ENCODE measurements at regions not wholly inside any gene's neighbourhood (a gene's known extent, or its start where the extent isn't known, plus 50 kb on each side); places are given as distances from the start of the nearest gene placed in this dataset.

GRCh38 chrX:18017411-18017810 lies 156.3 kb upstream of the RAI2 start:
- H3K9me3 ChIP-seq (replicated peaks; ENCODE audit: control insufficient read depth, insufficient read depth, low read depth, low read length), result no peaks in the 10 kb centered on the region
- POLR2A ChIA-PET, result interaction anchor here (0.7 kb wide), 1 partner anchor 286 kb away, joined by 3 read pairs; no protein-coding TSS in a partner anchor
- CTCF ChIA-PET (ENCODE audit: low intra/inter-chr PET ratio), result no interaction called here

DNA sequence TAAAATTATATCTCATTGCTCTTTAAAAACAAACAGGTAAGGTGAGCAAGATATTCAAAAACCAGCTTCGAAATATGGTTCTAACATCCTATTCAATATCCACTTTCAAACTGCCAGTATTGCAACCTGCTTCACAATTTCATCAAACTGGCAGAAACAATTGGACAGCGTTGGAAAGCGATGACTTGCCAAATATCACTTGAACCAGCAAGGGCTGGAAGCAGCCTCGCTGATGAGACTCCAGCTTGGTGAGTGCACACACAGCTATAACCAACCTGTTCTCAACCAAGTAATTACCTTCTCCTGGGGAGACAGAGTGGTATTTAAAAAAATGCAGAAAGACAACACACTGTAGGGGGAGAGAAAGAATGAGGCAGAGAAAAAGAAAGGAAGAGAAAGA lies 155.8 kb upstream of the RAI2 start:
- BruUV-seq (replicated peaks), result no TSS peak
- ATAC-seq, result no peak
- Histone ChIP-seq H3K4me2 (ENCODE audit: insufficient read depth, low read length) (no peak overlapping the region), H3K36me3 (ENCODE audit: control insufficient read depth, insufficient read depth, low read length) (no peaks in the 10 kb centered on the region), H3K27ac (ENCODE audit: extremely low read depth, low read depth, low read length) (no peak overlapping the region), H3K9me1 (ENCODE audit: control insufficient read depth, insufficient read depth, low read length) (no peaks in the 10 kb centered on the region), H2AFZ (ENCODE audit: low read depth, low read length) (no peak overlapping the region), H3K79me2 (ENCODE audit: control insufficient read depth, insufficient read depth, low read length) (no peaks in the 10 kb centered on the region), H4K20me1 (replicated peaks; ENCODE audit: control insufficient read depth, insufficient read depth, low read length) (no peaks in the 10 kb centered on the region), H3K9me3 (replicated peaks; ENCODE audit: control insufficient read depth, insufficient read depth, low read depth, low read length) (no peaks in the 10 kb centered on the region), H3K4me1 (replicated peaks in 1 of 2; ENCODE audit: control insufficient read depth in 2 of 2, insufficient read depth in 2 of 2, low read length in 2 of 2) (no peaks in the 10 kb centered on the region), H3K27me3 (ENCODE audit: control insufficient read depth in 2 of 2, insufficient read depth in 2 of 2, low read length in 2 of 2) (no peaks in the 10 kb centered on the region), H3K9ac (ENCODE audit: insufficient read depth in 1 of 2, low read depth in 2 of 2, low read length in 2 of 2) (no peak overlapping the region), H3K4me3 (no peak overlapping the region)
- POLR2A ChIA-PET, result interaction anchor here (0.7 kb wide), 1 partner anchor 285 kb away, joined by 3 read pairs; no protein-coding TSS in a partner anchor
- in situ Hi-C loops (cut with MboI) (no loop called here), intact Hi-C loops (cut with micrococcal nuclease) (no loop called here)
- DNase-seq (ENCODE audit: extremely low read depth in 1 of 4, low spot score in 3 of 4), result no peak
- WGBS (ENCODE audit: insufficient coverage, low coverage, missing lambda C conversion rate), result 0% methylated on average over 4 of the region's 4 CpGs
- CTCF ChIA-PET (ENCODE audit: low intra/inter-chr PET ratio), result no interaction called here
- no peak for FAIRE-seq
- TF ChIP-seq, protein P1, sequence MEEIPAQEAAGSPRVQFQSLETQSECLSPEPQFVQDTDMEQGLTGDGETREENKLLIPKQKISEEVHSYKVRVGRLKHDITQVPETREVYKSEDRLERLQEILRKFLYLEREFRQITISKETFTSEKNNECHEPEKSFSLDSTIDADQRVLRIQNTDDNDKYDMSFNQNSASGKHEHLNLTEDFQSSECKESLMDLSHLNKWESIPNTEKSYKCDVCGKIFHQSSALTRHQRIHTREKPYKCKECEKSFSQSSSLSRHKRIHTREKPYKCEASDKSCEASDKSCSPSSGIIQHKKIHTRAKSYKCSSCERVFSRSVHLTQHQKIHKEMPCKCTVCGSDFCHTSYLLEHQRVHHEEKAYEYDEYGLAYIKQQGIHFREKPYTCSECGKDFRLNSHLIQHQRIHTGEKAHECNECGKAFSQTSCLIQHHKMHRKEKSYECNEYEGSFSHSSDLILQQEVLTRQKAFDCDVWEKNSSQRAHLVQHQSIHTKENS (CRISPR knock-in tag; IDR thresholded peaks at IDR 0.05), result no peak
- TF ChIP-seq ATF6 (CRISPR knock-in tag; IDR thresholded peaks at IDR 0.05) (no peak), ZNF197 (CRISPR knock-in tag; IDR thresholded peaks at IDR 0.05; ENCODE audit: low read depth) (no peak), KAT2B (IDR thresholded peaks at IDR 0.05; ENCODE audit: low read depth, low read length) (no peak), ZNF23 (CRISPR knock-in tag; IDR thresholded peaks at IDR 0.05) (no peak), ZNF778 (CRISPR knock-in tag; IDR thresholded peaks at IDR 0.05) (no peak), ZNF589 (CRISPR knock-in tag; IDR thresholded peaks at IDR 0.05; ENCODE audit: low read depth) (no peak), KLF10 (CRISPR knock-in tag; IDR thresholded peaks at IDR 0.05) (no peak)

More at GRCh38 chrX:18017411-18017810, 156.3 kb upstream of the RAI2 start:
- Histone ChIP-seq H3K9me1 (ENCODE audit: control insufficient read depth, insufficient read depth, low read length) (no peaks in the 10 kb centered on the region), H4K20me1 (replicated peaks; ENCODE audit: control insufficient read depth, insufficient read depth, low read length) (no peaks in the 10 kb centered on the region), H3K4me2 (ENCODE audit: insufficient read depth, low read length) (no peak overlapping the region), H3K9ac (ENCODE audit: insufficient read depth in 1 of 2, low read depth in 2 of 2, low read length in 2 of 2) (no peak overlapping the region), H3K79me2 (ENCODE audit: control insufficient read depth, insufficient read depth, low read length) (no peaks in the 10 kb centered on the region), H3K27me3 (ENCODE audit: control insufficient read depth in 2 of 2, insufficient read depth in 2 of 2, low read length in 2 of 2) (no peaks in the 10 kb centered on the region), H3K4me3 (no peak overlapping the region), H3K36me3 (ENCODE audit: control insufficient read depth, insufficient read depth, low read length) (no peaks in the 10 kb centered on the region), H3K4me1 (replicated peaks in 1 of 2; ENCODE audit: control insufficient read depth in 2 of 2, insufficient read depth in 2 of 2, low read length in 2 of 2) (no peaks in the 10 kb centered on the region), H2AFZ (ENCODE audit: low read depth, low read length) (no peak overlapping the region), H3K27ac (ENCODE audit: extremely low read depth, low read depth, low read length) (no peak overlapping the region)
- 0% methylated on average over 4 of the region's 4 CpGs for WGBS (ENCODE audit: insufficient coverage, low coverage, missing lambda C conversion rate)
- TF ChIP-seq SUPT5H (IDR thresholded peaks at IDR 0.05) (no peak), ZNF444 (CRISPR knock-in tag; IDR thresholded peaks at IDR 0.05) (no peak), KDM1A (IDR thresholded peaks at IDR 0.05) (no peak), ADNP (tag; IDR thresholded peaks at IDR 0.05) (no peak), ZNF780A (CRISPR knock-in tag; IDR thresholded peaks at IDR 0.05) (no peak), KAT2B (IDR thresholded peaks at IDR 0.05; ENCODE audit: low read depth, low read length) (no peak), RBM25 (IDR thresholded peaks at IDR 0.05; ENCODE audit: low read depth, low read length, severe bottlenecking) (no peak), RBM14 (IDR thresholded peaks at IDR 0.05; ENCODE audit: borderline replicate concordance, insufficient read depth, low read depth, low read length) (no peak), MAFG (tag; conservative IDR thresholded peaks at IDR 0.05) (no peak)
- TF ChIP-seq, protein P2, sequence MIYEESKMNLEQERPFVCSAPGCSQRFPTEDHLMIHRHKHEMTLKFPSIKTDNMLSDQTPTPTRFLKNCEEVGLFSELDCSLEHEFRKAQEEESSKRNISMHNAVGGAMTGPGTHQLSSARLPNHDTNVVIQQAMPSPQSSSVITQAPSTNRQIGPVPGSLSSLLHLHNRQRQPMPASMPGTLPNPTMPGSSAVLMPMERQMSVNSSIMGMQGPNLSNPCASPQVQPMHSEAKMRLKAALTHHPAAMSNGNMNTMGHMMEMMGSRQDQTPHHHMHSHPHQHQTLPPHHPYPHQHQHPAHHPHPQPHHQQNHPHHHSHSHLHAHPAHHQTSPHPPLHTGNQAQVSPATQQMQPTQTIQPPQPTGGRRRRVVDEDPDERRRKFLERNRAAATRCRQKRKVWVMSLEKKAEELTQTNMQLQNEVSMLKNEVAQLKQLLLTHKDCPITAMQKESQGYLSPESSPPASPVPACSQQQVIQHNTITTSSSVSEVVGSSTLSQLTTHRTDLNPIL (CRISPR knock-in tag; IDR thresholded peaks at IDR 0.05), result no peak
- in situ Hi-C loops (cut with MboI), result no loop called here
- no peak for DNase-seq (ENCODE audit: extremely low read depth in 1 of 4, low spot score in 3 of 4)
- no peak for ATAC-seq
- intact Hi-C loops (cut with micrococcal nuclease), result no loop called here
- no peak for FAIRE-seq
- no TSS peak for BruUV-seq (replicated peaks)

All from K562 (cell line).